HG03159 (cell line): ENCODE measurements at regions not wholly inside any gene's neighbourhood (a gene's known extent, or its start where the extent isn't known, plus 50 kb on each side); places are given as distances from the start of the nearest gene placed in this dataset.

ENCODE experiments used
- ATAC-seq: cut with Tn5 transposase; IDR thresholded peaks from one replicate; pipeline ENCODE4 v1.9.1; 2021; ENCODE audit warnings: mild to moderate bottlenecking, moderate library complexity; ENCODE audit not compliant: unreplicated experiment

DNA sequence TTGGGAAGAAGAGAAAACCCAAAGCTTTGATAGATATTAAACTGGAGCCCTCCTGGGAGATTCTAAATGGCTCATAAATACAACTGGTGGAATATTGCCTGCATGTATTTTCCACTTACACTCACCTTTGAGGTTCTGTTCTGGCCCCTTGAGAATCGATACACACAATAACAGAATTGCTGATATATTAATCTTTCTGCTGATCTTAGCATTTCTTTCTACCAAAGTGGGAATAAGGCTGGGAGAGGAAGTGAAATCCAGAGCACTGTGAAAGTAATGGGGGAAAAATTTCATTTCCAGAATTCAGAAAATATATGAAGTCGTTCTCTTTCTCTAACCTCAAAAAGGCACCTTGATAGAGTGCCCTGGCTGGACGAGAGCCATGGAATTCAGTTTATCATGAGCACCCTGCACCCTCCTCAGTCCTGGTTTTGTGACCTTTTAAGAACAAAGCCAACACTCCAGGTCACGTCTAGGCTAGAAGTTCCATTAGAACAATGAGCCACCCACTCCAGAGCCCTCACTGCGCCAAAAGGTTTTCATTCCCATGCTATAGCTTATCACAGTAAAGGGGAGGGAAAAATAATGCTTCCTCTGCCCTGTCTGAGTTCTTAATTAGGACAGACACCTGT is 244.5 kb downstream of the CD83 start:
- ATAC-seq: no peak

DNA sequence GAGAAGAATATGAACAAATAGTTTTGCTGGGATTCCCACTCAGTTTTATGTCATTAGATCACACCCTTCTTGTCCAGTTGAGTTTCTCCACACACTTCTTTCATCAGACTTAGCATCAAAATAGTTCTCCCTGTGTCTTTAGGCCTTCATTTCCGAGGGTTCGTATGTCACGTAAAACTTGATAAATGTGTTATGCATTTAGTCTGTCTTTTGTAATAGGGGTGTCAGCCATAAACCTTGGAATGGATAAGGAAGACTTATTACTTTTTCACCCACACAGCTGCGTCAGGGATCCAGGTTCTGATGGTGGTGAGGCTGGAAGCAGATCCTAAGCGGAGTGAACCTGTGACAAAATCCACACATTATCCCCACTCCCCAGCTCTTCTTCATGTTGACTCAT is 246.8 kb downstream of the CD83 start:
- ATAC-seq: no peak

DNA sequence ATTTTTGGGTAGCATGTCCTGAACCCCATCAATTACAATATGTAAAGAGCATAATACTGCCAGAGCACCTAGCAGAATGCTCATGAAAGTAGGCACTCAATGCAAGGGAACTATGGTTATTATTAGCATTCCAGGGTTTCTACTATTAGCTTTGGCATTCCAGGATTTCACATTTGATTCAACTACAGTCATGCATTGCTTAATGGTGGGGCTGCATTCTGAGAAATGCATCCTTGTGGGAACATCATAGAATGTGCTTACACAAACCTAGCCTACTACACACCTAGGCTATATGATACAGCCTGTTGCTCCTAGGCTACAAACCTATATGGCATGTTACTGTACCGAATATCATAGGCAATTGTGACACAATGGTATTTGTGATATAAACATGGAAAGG is 247.8 kb downstream of the CD83 start:
- no peak for ATAC-seq

DNA sequence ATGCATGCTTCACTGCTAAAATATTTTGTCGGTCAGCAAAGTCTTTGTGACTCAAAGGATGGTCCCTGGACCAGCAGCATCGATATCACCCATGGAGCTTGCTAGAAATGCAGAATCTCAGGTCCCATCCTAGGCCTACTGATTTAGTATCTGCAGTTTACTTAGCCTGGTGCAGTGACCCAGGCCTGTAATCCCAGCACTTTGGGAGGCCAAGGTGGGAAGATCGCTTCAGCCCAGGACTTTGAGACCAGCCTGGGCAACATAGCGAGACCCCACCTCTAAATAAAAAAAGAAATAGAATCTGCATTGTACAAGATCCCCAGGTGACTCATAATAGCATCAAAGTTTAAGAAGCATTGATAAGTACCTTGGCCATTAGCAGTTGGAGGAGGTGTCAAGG is 248.7 kb downstream of the CD83 start:
- ATAC-seq: no peak

DNA sequence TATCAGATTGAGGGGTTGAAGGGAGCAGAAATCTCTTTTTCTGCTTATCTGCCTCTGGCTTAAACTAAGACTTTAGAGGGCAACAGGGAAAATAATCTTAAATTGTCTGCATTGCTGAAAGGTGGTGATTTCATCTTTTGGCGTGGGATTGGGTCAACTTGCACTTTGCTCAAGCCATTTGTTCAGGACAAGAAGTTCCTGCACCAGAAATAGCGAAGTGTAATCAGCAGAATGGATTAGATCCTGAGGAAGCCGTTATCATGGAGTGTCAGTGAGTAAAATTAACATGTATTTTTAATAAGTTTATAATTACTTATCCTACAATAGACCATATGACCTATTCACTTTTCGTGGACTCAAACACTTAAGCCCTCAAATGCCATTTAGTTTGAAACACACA is 249.3 kb downstream of the CD83 start:
- ATAC-seq: no peak

- no peak for ATAC-seq
Observed at GRCh38 chr6:14367296-14367695, 249.7 kb downstream of the CD83 start.

DNA sequence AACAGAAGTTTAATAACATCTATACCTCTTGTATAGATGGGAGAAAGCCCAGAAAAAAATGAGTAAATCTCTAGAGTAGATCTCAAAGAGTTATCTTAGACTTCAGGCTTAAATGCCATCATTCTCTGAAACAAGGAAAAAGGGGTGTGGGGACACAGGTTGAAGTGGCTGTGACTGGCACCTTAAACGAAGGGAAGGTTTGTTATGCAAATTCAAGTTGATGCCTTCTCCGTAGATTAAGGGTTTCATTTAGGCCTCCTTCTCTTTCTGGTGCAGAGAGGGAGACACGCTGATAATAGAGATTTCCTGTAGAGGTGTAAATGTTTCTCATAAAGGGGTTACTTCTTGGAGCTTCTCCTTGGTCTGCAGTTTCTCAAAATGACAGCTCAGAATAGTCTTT is 252.1 kb downstream of the CD83 start:
- no peak for ATAC-seq

- no peak for ATAC-seq
Observed at GRCh38 chr6:14371530-14371929, 254.0 kb downstream of the CD83 start.

GRCh38 chr6:14372734-14373489 is 255.3 kb downstream of the CD83 start:
- ATAC-seq: no peak

- ATAC-seq: no peak
Observed at GRCh38 chr6:14373648-14374437, 256.3 kb downstream of the CD83 start.

GRCh38 chr6:14375930-14376329 is 258.4 kb downstream of the CD83 start:
- no peak for ATAC-seq

DNA sequence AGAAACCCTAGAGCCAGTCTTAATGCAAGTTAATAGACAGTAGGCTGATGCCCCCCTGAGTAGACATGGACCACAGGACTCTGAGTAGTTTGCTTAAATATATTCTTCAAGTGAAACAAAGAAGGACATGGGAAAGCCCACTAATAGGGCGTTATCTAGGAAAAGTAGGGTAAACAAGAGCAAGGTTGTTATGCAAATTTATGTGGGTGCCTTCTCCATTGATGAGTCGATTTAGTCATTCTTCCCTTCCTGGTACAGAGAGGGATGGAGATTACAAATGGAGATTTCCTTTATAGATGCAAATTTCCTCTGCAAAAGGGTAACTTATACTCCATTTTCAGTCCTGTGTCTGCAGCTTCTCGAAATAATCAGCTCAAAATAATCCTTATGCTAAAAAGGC is 262.0 kb downstream of the CD83 start:
- ATAC-seq: no peak

- no peak for ATAC-seq
Observed at GRCh38 chr6:14380086-14380820, 262.7 kb downstream of the CD83 start.

GRCh38 chr6:14380901-14381828 is 263.6 kb downstream of the CD83 start:
- no peak for ATAC-seq

DNA sequence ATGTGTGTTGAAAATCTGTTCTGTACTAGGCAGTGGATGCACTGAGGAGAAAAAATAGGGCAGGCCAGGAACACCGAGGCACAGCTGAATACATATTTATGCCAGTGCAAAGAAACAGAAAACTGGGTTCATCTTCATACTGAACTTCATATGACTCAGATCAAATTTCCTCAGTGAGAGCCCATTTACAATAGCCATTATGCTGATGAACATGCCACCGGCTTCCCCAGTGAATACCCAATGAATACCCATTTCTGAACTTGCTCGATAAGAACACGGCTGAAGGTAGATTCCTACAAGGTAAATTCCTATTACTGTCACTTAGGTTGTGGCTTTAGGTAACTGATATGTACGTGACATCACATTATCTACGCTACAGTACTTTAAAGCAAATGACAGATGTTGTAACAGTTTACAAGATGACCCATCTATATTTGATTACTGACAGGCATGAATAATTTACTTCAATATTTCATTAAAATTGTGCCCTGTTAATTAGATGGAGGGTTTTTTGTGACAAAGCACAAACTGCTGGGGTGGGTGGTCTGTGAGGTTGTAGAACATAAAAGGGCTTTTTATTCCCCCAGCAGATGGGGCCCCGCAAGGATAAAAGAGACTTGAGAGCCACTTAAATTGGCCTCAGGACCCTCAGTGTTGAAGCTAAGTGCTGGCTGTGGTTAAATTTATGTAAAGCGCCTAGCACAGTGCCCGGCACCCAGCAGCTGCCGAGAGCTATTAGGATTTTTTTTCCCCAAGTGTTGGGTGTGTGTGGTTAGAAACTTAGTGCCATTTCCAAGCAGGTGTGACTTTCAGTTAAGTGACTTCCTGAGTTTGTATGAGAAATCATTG is 264.5 kb downstream of the CD83 start:
- no peak for ATAC-seq

DNA sequence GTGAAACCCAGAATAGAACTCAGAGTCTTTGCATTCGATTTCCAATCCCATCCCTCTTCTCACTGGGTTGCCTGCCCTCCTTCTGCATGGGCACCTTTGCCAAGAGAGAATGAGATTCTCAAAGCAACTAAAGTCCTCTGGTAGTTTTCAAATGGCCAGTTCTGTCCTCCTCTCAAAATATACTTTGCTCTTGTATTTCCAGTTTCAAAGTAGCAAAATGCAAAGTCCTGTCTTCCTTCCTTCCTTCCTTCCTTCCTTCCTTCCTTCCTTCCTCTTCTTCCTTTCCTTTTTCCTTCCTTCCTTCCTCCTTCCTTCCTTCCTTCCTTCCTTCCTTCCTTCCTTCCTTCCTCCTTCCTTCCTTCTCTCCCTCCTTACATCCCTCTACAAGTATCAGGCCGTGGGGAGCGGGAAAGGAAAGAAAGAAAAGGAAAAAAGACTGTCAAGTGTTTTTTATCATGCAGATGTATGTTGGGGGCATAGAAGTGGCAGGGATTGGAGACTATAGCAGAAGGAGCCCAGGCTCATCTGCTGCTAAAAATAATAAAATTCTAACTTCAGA is 265.2 kb downstream of the CD83 start:
- no peak for ATAC-seq

DNA sequence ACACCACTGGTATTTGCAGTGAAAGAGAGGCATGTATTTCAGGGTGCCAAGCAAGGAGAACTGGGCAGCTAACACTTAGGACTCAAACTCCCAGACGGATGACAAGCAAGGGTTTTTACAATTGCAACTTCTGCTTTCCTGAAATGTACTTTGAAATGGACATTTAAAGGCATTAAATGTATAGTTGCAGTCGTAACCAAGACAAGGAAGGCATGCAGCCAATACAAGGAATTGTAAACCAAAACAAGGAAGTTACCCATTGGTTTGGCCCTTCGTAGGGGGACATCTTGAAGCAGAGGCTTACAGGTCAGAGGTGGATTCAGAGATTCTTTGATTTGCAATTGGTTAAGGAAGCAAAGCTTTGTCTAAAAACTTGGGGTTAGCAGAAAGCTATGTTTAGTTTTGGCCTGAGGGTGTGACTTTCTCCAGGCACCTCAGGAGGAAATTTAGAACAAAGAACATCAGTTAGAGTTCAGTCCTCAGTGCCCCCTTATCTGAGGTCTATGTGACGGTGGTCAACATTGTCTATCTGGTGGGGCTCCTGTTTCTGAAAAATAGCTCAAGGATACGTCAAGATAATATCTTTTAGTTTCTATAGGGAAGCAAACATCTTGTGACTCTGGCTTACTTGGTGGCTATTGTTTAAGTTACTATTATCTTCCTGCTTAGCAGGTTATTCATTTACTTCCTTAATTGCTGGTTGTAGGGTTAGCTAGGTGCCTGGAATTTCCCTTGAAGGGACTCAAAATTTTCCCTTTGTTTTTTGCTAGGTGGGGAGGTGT is 266.0 kb downstream of the CD83 start:
- no peak for ATAC-seq
